ENCODE measurements at regions not wholly inside any gene's neighbourhood (a gene's known extent, or its start where the extent isn't known, plus 50 kb on each side); places are given as distances from the start of the nearest gene placed in this dataset.

- Histone ChIP-seq H3K36me3 (ENCODE audit: control insufficient read depth, insufficient read depth, low read length) (no peaks in the 10 kb centered on the region), H3K4me3 (replicated peaks; ENCODE audit: low read depth, low read length) (no peak overlapping the region), H3K27me3 (replicated peaks; ENCODE audit: control insufficient read depth, insufficient read depth, low read length) (no peaks in the 10 kb centered on the region; the same call in 1 of the 2 replicates)
- DNase-seq (ENCODE audit: extremely low read depth, insufficient read length), result no peak
- no peak for TF ChIP-seq CTCF (IDR thresholded peaks at IDR 0.05; ENCODE audit: insufficient read depth, low read length, poor library complexity, severe bottlenecking)
Measured at GRCh38 chr1:116270316-116271057, 102.6 kb upstream of the ATP1A1 start.

DNA sequence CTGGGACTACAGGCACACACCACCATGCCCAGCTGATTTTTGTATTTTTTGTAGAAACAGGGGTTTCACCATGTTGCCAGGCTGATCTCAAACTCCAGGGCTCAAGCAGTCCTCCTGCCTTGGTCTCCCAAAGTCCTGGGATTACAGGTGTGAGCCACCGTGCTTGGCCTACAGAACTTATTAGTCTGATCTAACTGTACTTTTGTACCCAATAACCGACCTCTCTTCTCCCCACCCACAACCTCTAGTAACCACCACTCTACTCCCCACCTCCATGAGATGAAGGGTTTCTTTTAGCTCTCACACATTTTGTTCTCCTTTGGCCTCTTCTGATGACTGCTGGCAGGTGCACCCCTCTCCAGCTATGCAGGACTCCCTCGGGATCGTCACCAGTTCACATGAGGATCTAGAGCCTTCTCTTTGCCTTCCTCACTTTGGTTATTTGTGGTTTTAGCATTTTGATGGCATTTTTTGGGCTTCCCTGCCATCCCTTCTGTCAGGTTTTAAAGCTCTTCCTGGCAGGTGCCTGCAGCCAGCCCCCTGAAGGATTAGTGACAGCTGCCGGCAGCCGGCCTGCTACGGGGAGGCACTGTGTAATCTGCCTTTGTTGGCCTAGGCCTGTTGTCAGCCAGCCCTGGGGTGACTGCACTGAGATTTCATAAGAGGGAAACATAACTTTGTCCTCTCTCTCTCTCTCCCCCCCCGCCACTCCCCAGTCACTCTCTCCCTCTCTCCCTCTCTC is 99.8 kb upstream of the ATP1A1 start:
- no peaks in the 10 kb centered on the region; the same call in 1 of the 2 replicates for H3K27me3 ChIP-seq (replicated peaks; ENCODE audit: control insufficient read depth, insufficient read depth, low read length)
- H3K36me3 ChIP-seq (ENCODE audit: control insufficient read depth, insufficient read depth, low read length), result no peaks in the 10 kb centered on the region
- no peak overlapping the region for H3K4me3 ChIP-seq (replicated peaks; ENCODE audit: low read depth, low read length)
- DNase-seq (ENCODE audit: extremely low read depth, insufficient read length), result no peak
- TF ChIP-seq CTCF (IDR thresholded peaks at IDR 0.05; ENCODE audit: insufficient read depth, low read length, poor library complexity, severe bottlenecking), result no peak

- TF ChIP-seq CTCF (IDR thresholded peaks at IDR 0.05; ENCODE audit: insufficient read depth, low read length, poor library complexity, severe bottlenecking), result no peak
- Histone ChIP-seq H3K27me3 (replicated peaks; ENCODE audit: control insufficient read depth, insufficient read depth, low read length) (no peaks in the 10 kb centered on the region; the same call in 1 of the 2 replicates), H3K36me3 (ENCODE audit: control insufficient read depth, insufficient read depth, low read length) (no peaks in the 10 kb centered on the region), H3K4me3 (replicated peaks; ENCODE audit: low read depth, low read length) (no peak overlapping the region)
- no peak for DNase-seq (ENCODE audit: extremely low read depth, insufficient read length)
Measured at GRCh38 chr1:116276532-116276931, 96.5 kb upstream of the ATP1A1 start.

DNA sequence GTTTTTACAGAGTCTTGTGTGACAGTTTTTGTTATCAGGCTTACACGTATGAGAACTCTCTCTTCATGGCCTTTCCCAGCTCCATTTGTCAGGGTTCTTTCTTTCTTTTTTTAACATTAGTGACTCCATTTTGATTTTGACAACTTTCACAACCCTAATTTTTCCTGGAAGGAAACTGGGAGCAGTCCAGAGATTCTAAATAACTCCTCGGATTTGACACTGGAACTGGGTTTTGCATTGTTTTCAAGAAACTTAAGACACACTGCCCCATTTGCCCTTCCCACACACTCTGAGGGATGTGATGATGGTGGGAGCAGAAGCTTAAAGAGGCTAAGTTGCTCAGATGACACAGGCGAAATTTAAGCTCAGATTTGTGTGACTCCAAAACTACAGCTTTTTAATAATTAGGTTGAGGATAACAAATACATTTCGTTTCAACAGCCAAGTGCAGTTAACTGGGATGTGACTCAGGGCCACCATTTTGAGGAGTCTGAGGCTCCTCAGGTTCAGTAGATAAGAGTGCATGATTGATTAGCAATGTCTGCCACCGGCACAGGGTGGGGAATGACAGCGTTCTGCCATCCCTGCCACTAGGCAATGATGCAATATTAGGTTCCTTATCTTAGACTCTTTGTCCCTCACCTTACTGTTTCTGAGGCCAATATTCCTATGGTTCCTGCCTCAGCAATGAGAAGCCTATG is 95.1 kb upstream of the ATP1A1 start:
- no peak overlapping the region for H3K4me3 ChIP-seq (replicated peaks; ENCODE audit: low read depth, low read length)
- no peak for TF ChIP-seq CTCF (IDR thresholded peaks at IDR 0.05; ENCODE audit: insufficient read depth, low read length, poor library complexity, severe bottlenecking)
- DNase-seq (ENCODE audit: extremely low read depth, insufficient read length), result no peak
- H3K36me3 ChIP-seq (ENCODE audit: control insufficient read depth, insufficient read depth, low read length), result no peaks in the 10 kb centered on the region
- H3K27me3 ChIP-seq (replicated peaks; ENCODE audit: control insufficient read depth, insufficient read depth, low read length), result no peaks in the 10 kb centered on the region; the same call in 1 of the 2 replicates

GRCh38 chr1:116278541-116278866 is 94.5 kb upstream of the ATP1A1 start:
- Histone ChIP-seq H3K36me3 (ENCODE audit: control insufficient read depth, insufficient read depth, low read length) (no peaks in the 10 kb centered on the region), H3K27me3 (replicated peaks; ENCODE audit: control insufficient read depth, insufficient read depth, low read length) (no peaks in the 10 kb centered on the region), H3K4me3 (replicated peaks; ENCODE audit: low read depth, low read length) (no peak overlapping the region)
- no peak for TF ChIP-seq CTCF (IDR thresholded peaks at IDR 0.05; ENCODE audit: insufficient read depth, low read length, poor library complexity, severe bottlenecking)
- DNase-seq (ENCODE audit: extremely low read depth, insufficient read length), result no peak

Data from GM06990 (cell line).